ENCODE measurements at regions not wholly inside any gene's neighbourhood (a gene's known extent, or its start where the extent isn't known, plus 50 kb on each side); places are given as distances from the start of the nearest gene placed in this dataset.
A peak's percentile ranks its signal among the peaks of the same experiment; 100 is the strongest.

- no peak for DNase-seq (ENCODE audit: insufficient read length, low spot score)
- TF ChIP-seq POLR2AphosphoS5 (IDR thresholded peaks at IDR 0.05; ENCODE audit: low read depth, low read length) (no peak), POU2F2 (IDR thresholded peaks at IDR 0.05; ENCODE audit: low read depth, low read length) (no peak), SPI1 (IDR thresholded peaks at IDR 0.05; ENCODE audit: low read depth, low read length) (no peak), TAF1 (IDR thresholded peaks at IDR 0.05; ENCODE audit: low read depth, low read length) (no peak), POLR2A (IDR thresholded peaks at IDR 0.05; ENCODE audit: low read depth, low read length) (no peak), PAX5 (IDR thresholded peaks at IDR 0.05; ENCODE audit: insufficient read depth, low read length, severe bottlenecking) (no peak)
- FAIRE-seq, result no peak
Measured at GRCh38 chr4:167616476-167616875, 382.2 kb upstream of the SPOCK3 start.

- TF ChIP-seq POLR2A (IDR thresholded peaks at IDR 0.05; ENCODE audit: low read depth, low read length), result no peak
- FAIRE-seq (peak; percentile 57), DNase-seq (ENCODE audit: insufficient read length, low spot score) (peak; percentile 39)
Measured at GRCh38 chr4:167622481-167623240, 388.4 kb upstream of the SPOCK3 start.

- FAIRE-seq, result no peak
- DNase-seq (ENCODE audit: insufficient read length, low spot score), result no peak
- TF ChIP-seq POLR2A (IDR thresholded peaks at IDR 0.05; ENCODE audit: low read depth, low read length), result no peak
- TF ChIP-seq TAF1 (IDR thresholded peaks at IDR 0.05; ENCODE audit: low read depth, low read length), result no peak
- TF ChIP-seq SPI1 (IDR thresholded peaks at IDR 0.05; ENCODE audit: low read depth, low read length), result no peak
- no peak for TF ChIP-seq POU2F2 (IDR thresholded peaks at IDR 0.05; ENCODE audit: low read depth, low read length)
- no peak for TF ChIP-seq POLR2AphosphoS5 (IDR thresholded peaks at IDR 0.05; ENCODE audit: low read depth, low read length)
- no peak for TF ChIP-seq PAX5 (IDR thresholded peaks at IDR 0.05; ENCODE audit: insufficient read depth, low read length, severe bottlenecking)
Measured at GRCh38 chr4:167623241-167623572, 388.9 kb upstream of the SPOCK3 start.

- DNase-seq (ENCODE audit: insufficient read length, low spot score) (no peak), FAIRE-seq (no peak)
- TF ChIP-seq POU2F2 (IDR thresholded peaks at IDR 0.05; ENCODE audit: low read depth, low read length), result no peak
- no peak for TF ChIP-seq SPI1 (IDR thresholded peaks at IDR 0.05; ENCODE audit: low read depth, low read length)
- TF ChIP-seq PAX5 (IDR thresholded peaks at IDR 0.05; ENCODE audit: insufficient read depth, low read length, severe bottlenecking), result no peak
Measured at GRCh38 chr4:167629272-167629671, 395.0 kb upstream of the SPOCK3 start.

GRCh38 chr4:167642250-167642649 is 408.0 kb upstream of the SPOCK3 start:
- no peak for FAIRE-seq

GRCh38 chr4:167645358-167645757 is 411.1 kb upstream of the SPOCK3 start:
- DNase-seq (ENCODE audit: insufficient read length, low spot score) (no peak), FAIRE-seq (no peak)

More at GRCh38 chr4:167642250-167642649, 408.0 kb upstream of the SPOCK3 start:
- TF ChIP-seq TAF1 (IDR thresholded peaks at IDR 0.05; ENCODE audit: low read depth, low read length), result no peak
- no peak for TF ChIP-seq POLR2A (IDR thresholded peaks at IDR 0.05; ENCODE audit: low read depth, low read length)
- peak; percentile 21; the same call in 1 of the 2 replicates for TF ChIP-seq SPI1 (IDR thresholded peaks at IDR 0.05; ENCODE audit: low read depth, low read length)
- DNase-seq (ENCODE audit: insufficient read length, low spot score), result no peak

GRCh38 chr4:167652267-167652666 is 418.0 kb upstream of the SPOCK3 start:
- TF ChIP-seq SPI1 (IDR thresholded peaks at IDR 0.05; ENCODE audit: low read depth, low read length) (no peak), POU2F2 (IDR thresholded peaks at IDR 0.05; ENCODE audit: low read depth, low read length) (no peak), POLR2AphosphoS5 (IDR thresholded peaks at IDR 0.05; ENCODE audit: low read depth, low read length) (no peak), POLR2A (IDR thresholded peaks at IDR 0.05; ENCODE audit: low read depth, low read length) (no peak), PAX5 (IDR thresholded peaks at IDR 0.05; ENCODE audit: insufficient read depth, low read length, severe bottlenecking) (no peak), TAF1 (IDR thresholded peaks at IDR 0.05; ENCODE audit: low read depth, low read length) (no peak)
- no peak for DNase-seq (ENCODE audit: insufficient read length, low spot score)
- no peak for FAIRE-seq

More at GRCh38 chr4:167645358-167645757, 411.1 kb upstream of the SPOCK3 start:
- TF ChIP-seq TAF1 (IDR thresholded peaks at IDR 0.05; ENCODE audit: low read depth, low read length) (no peak), PAX5 (IDR thresholded peaks at IDR 0.05; ENCODE audit: insufficient read depth, low read length, severe bottlenecking) (no peak), POLR2AphosphoS5 (IDR thresholded peaks at IDR 0.05; ENCODE audit: low read depth, low read length) (no peak), POLR2A (IDR thresholded peaks at IDR 0.05; ENCODE audit: low read depth, low read length) (no peak), SPI1 (IDR thresholded peaks at IDR 0.05; ENCODE audit: low read depth, low read length) (no peak), POU2F2 (IDR thresholded peaks at IDR 0.05; ENCODE audit: low read depth, low read length) (no peak)

- FAIRE-seq (no peak), DNase-seq (ENCODE audit: insufficient read length, low spot score) (no peak)
- TF ChIP-seq PAX5 (IDR thresholded peaks at IDR 0.05; ENCODE audit: insufficient read depth, low read length, severe bottlenecking) (no peak), POLR2AphosphoS5 (IDR thresholded peaks at IDR 0.05; ENCODE audit: low read depth, low read length) (no peak), TAF1 (IDR thresholded peaks at IDR 0.05; ENCODE audit: low read depth, low read length) (no peak)
Measured at GRCh38 chr4:167688660-167689142, 403.6 kb upstream of the ANXA10 start.

GRCh38 chr4:167702391-167702790 is 389.9 kb upstream of the ANXA10 start:
- FAIRE-seq (no peak), DNase-seq (ENCODE audit: insufficient read length, low spot score) (no peak)
- no peak for TF ChIP-seq POLR2A (IDR thresholded peaks at IDR 0.05; ENCODE audit: low read depth, low read length)
- TF ChIP-seq PAX5 (IDR thresholded peaks at IDR 0.05; ENCODE audit: insufficient read depth, low read length, severe bottlenecking), result no peak

GRCh38 chr4:167711517-167711916 is 380.8 kb upstream of the ANXA10 start:
- TF ChIP-seq TAF1 (IDR thresholded peaks at IDR 0.05; ENCODE audit: low read depth, low read length), result no peak
- no peak for TF ChIP-seq SPI1 (IDR thresholded peaks at IDR 0.05; ENCODE audit: low read depth, low read length)
- no peak for DNase-seq (ENCODE audit: insufficient read length, low spot score)
- FAIRE-seq, result no peak

GRCh38 chr4:167713756-167714155 is 378.6 kb upstream of the ANXA10 start:
- DNase-seq (ENCODE audit: insufficient read length, low spot score), result no peak
- TF ChIP-seq PAX5 (IDR thresholded peaks at IDR 0.05; ENCODE audit: insufficient read depth, low read length, severe bottlenecking) (no peak), SPI1 (IDR thresholded peaks at IDR 0.05; ENCODE audit: low read depth, low read length) (no peak), POLR2AphosphoS5 (IDR thresholded peaks at IDR 0.05; ENCODE audit: low read depth, low read length) (no peak), POLR2A (IDR thresholded peaks at IDR 0.05; ENCODE audit: low read depth, low read length) (no peak), TAF1 (IDR thresholded peaks at IDR 0.05; ENCODE audit: low read depth, low read length) (no peak), POU2F2 (IDR thresholded peaks at IDR 0.05; ENCODE audit: low read depth, low read length) (no peak)
- no peak for FAIRE-seq

All from GM12891 (cell line).